H1 (cell line): ENCODE measurements at regions not wholly inside any gene's neighbourhood (a gene's known extent, or its start where the extent isn't known, plus 50 kb on each side); places are given as distances from the start of the nearest gene placed in this dataset.

ENCODE experiments used
- MAFK ChIP-seq: IDR thresholded peaks from 2 replicates; pipeline ENCODE4 v1.6.1; 2012; ENCODE audit warnings: low read depth, mild to moderate bottlenecking, improper control_type of control experiment, low read length
- RBBP5 ChIP-seq: IDR thresholded peaks from 2 replicates; pipeline ENCODE4 v1.7.1; 2012; ENCODE audit warnings: low read depth, mild to moderate bottlenecking, inconsistent platforms, low read length, moderate library complexity, borderline replicate concordance
- RNF2 ChIP-seq: fragments of 200-900, 300-1000 bp; sonication (generic); IDR thresholded peaks from 2 replicates; pipeline ENCODE4 v1.7.1; 2016; ENCODE audit warnings: borderline replicate concordance, low read depth, mild to moderate bottlenecking, antibody characterized with exemption, low read length; ENCODE audit not compliant: poor library complexity, severe bottlenecking; ENCODE audit errors: missing control alignments
- RXRA ChIP-seq: IDR thresholded peaks from 2 replicates; pipeline ENCODE4 v1.6.1; 2011; ENCODE audit warnings: low read depth, mild to moderate bottlenecking, low read length, moderate library complexity; ENCODE audit not compliant: insufficient read depth

DNA sequence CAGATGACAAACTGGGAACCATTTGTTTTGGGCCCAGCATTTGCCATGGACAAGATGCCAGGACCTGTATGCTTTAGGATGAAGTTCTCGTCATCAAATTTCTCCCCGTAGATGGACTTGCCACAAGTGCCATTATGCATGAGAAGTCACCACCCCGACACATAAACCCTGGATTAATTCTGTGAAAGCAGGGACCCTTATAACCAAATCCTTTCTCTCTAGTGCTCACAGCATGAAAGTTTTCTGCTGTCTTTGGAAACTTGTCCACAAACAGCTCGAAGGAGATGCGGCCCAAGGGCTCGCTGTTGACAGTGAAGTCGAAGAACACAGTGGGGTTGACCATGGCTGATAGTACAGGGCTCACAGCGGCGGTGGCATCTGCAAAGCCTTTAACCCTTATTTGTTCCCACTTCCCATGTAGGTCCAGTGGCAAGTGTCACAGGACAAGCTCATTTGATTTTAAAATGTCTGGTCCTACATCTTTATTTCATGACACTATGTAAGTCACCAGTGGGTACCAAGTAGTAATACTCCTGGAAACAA is 75.2 kb upstream of the MIR17HG start (continued):
- TF ChIP-seq RXRA, result no peak
- no peak for TF ChIP-seq RNF2
- no peak for TF ChIP-seq MAFK
- TF ChIP-seq RBBP5, result no peak
